ENCODE measurements at regions not wholly inside any gene's neighbourhood (a gene's known extent, or its start where the extent isn't known, plus 50 kb on each side); places are given as distances from the start of the nearest gene placed in this dataset.

GRCh38 chr11:134684576-134684975 is 272.5 kb upstream of the B3GAT1 start:
- Histone ChIP-seq H3K14ac (ENCODE audit: insufficient read length) (no peak overlapping the region), H3K9ac (replicated peaks in 1 of 4; ENCODE audit: extremely low read depth in 1 of 4, low read depth in 3 of 4, low read length in 3 of 4) (no peak overlapping the region), H3K79me2 (ENCODE audit: control insufficient read depth in 1 of 2, insufficient read depth in 2 of 2, low read length in 2 of 2) (no peaks in the 10 kb centered on the region), H3K36me3 (ENCODE audit: control insufficient read depth in 2 of 4, insufficient read depth in 4 of 4, low read length in 3 of 4) (no peaks in the 10 kb centered on the region), H3K23me2 (ENCODE audit: low read depth, low read length) (no peaks in the 10 kb centered on the region), H2BK5ac (ENCODE audit: low read depth, low read length) (no peak overlapping the region), H4K91ac (replicated peaks; ENCODE audit: insufficient read length, low read length) (no peak overlapping the region), H2BK20ac (ENCODE audit: low read length) (no peak overlapping the region), H2BK15ac (ENCODE audit: low read length) (no peak overlapping the region), H3K4me1 (replicated peaks in 1 of 4; ENCODE audit: control insufficient read depth in 3 of 4, insufficient read depth in 4 of 4, low read length in 3 of 4) (peaks cover 0 to 3% (median 0%) of the 10 kb centered on the region in 4 experiments; a peak in 2 of 7 replicates), H2BK12ac (ENCODE audit: low read depth, low read length) (no peak overlapping the region), H3K4me2 (ENCODE audit: insufficient read depth in 1 of 2, low read depth in 2 of 2, low read length in 2 of 2) (no peak overlapping the region), H4K20me1 (replicated peaks in 1 of 2; ENCODE audit: control insufficient read depth in 1 of 2, insufficient read depth in 2 of 2, low read length in 2 of 2) (no peaks in the 10 kb centered on the region), H3K4me3 (ENCODE audit: extremely low read depth in 1 of 4, insufficient read depth in 2 of 4, low read depth in 3 of 4, low read length in 4 of 4) (no peak overlapping the region), H3K27ac (ENCODE audit: low read depth, low read length) (no peak overlapping the region), H3K9me3 (ENCODE audit: insufficient read depth in 2 of 2, low read depth in 1 of 2, low read length in 1 of 2) (no peaks in the 10 kb centered on the region), H3K18ac (ENCODE audit: extremely low read depth, low read length) (no peak overlapping the region), H3K79me1 (ENCODE audit: low read depth, low read length) (no peaks in the 10 kb centered on the region), H3K4ac (replicated peaks; ENCODE audit: insufficient read length, low read depth, low read length) (no peak overlapping the region), H3K23ac (ENCODE audit: insufficient read length) (no peak overlapping the region), H3K27me3 (replicated peaks in 1 of 4; ENCODE audit: control insufficient read depth in 3 of 4, extremely low read depth in 1 of 4, insufficient read depth in 3 of 4, low read length in 3 of 4) (no peaks in the 10 kb centered on the region), H2AK5ac (ENCODE audit: low read depth, low read length) (no peak overlapping the region), H3K56ac (replicated peaks; ENCODE audit: insufficient read length, low read depth, low read length) (no peak overlapping the region), H2AFZ (ENCODE audit: low read length) (no peak overlapping the region), H2BK120ac (replicated peaks; ENCODE audit: low read depth, low read length) (no peak overlapping the region), H4K5ac (ENCODE audit: insufficient read length, low read depth, low read length) (no peak overlapping the region), H4K8ac (ENCODE audit: extremely low read depth, insufficient read depth, low read length) (no peak overlapping the region)
- 83% methylated on average over 4 of the region's 4 CpGs; no CpG with 5 or more reads in 1 of the 2 experiments for WGBS, 2 experiments (ENCODE audit: extremely low coverage in 1 of 2, insufficient coverage in 1 of 2, insufficient read length in 1 of 2, insufficient replicate concordance in 2 of 2, low coverage in 1 of 2, low lambda C conversion rate in 2 of 2, missing lambda C conversion rate in 1 of 2)
- no peak for FAIRE-seq
- POLR2A ChIA-PET (ENCODE audit: partially characterized antibody): no interaction called here
- CTCF ChIA-PET (ENCODE audit: partially characterized antibody): interaction anchor here (0.7 to 1.7 kb wide), 4 partner anchors 14 to 135 kb away, joined by 3 to 7 read pairs (median 4); no protein-coding TSS in a partner anchor
- no peak for DNase-seq (ENCODE audit: low read depth in 1 of 2, low spot score in 2 of 2)
- TF ChIP-seq TCF12 (IDR thresholded peaks at IDR 0.05; ENCODE audit: low read depth, low read length) (no peak), RFX5 (IDR thresholded peaks at IDR 0.05; ENCODE audit: borderline replicate concordance, low read depth, low read length) (no peak)
